ENCODE measurements at regions not wholly inside any gene's neighbourhood (a gene's known extent, or its start where the extent isn't known, plus 50 kb on each side); places are given as distances from the start of the nearest gene placed in this dataset.

GRCh38 chr7:35581605-35582210 lies 113.2 kb downstream of the HERPUD2 start:
- ATAC-seq (no peak), DNase-seq (no peak)
- intact Hi-C loops (cut with DNase I, micrococcal nuclease), result no loop called here

DNA sequence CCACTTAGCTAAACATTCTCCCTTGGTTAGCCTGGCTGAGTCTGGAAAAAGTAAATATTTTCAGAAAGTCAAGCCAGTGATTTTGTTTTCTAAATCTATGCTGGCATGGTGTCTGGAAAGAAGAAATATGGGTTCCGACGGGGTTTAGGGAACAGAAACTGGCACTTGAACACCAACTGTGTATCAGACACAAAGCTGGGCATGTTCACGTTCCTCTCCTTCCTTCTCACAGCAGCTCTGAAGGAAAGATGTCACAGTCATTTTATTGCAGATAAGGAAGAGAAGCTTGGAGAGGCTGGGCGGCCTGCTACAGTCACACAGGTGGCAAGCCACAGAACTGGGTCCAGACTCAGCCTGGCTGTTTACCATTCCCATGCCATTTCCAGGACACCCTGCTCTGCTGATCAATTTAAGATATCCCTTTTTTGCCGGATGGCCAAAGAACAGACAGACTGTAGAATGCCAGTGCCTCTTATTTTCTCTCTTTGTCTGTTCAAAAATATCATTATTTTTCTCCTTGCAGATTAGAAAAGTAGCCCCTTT lies 118.8 kb downstream of the HERPUD2 start:
- intact Hi-C loops (cut with DNase I, micrococcal nuclease), result no loop called here
- DNase-seq (no peak), ATAC-seq (no peak)

DNA sequence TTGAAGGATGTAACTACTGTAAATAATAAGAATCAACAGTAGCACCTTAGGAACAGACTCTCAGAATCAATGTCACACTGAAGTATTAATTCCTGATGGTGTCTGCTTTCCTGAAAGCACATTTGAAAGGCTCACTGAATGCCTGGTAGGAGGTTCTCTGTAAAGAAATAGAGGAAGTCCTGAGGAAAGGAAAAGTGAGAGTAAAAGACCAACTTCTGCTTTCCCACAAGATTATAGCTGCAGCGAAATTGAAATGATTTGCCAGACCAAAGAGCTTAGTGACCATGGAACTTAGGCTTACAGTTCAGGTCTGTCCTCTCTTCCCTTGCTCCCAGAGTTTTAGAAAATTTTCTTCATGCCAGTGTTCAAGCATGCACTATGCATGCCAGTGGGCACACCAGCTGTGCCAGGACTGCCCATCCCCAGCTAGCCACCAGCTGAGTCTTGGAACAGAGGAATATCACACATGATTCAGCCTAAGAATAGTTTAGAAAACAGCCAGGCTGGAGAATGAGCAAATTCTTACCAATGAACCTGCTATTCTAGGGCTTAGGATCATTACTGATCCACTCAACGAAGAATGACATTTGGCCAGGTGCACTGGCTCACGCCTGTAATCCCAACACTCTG lies 123.2 kb downstream of the HERPUD2 start:
- intact Hi-C loops (cut with DNase I, micrococcal nuclease), result no loop called here
- no peak for ATAC-seq
- no peak for DNase-seq

DNA sequence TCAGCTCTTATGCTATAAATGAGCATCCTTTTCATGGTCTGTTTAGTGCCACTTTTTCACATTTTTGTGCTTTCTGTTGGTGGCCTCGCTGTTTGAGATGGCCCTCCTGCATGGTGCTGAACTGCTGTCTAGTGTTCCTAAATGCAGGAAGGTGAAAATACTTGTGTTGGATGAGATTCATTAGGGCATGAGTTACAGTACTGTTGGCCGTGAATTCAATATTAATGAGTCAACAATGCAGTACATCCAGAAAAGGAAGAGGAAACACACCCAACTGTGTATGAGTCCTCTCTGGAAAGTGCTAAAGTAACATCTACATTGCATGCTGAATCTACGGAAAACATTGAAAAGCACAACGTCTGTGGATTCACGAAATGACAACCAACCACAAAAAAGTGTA lies 124.0 kb downstream of the HERPUD2 start:
- intact Hi-C loops (cut with DNase I, micrococcal nuclease), result no loop called here
- DNase-seq, result no peak
- no peak for ATAC-seq

GRCh38 chr7:35565927-35566326 lies 129.0 kb downstream of the HERPUD2 start:
- DNase-seq (no peak), ATAC-seq (no peak)
- intact Hi-C loops (cut with DNase I, micrococcal nuclease), result no loop called here

- ATAC-seq (no peak), DNase-seq (no peak)
- intact Hi-C loops (cut with DNase I, micrococcal nuclease), result no loop called here
Observed at GRCh38 chr7:35558841-35559240, 136.1 kb downstream of the HERPUD2 start.

GRCh38 chr7:35556515-35557471 lies 138.1 kb downstream of the HERPUD2 start:
- intact Hi-C loops (cut with DNase I, micrococcal nuclease), result no loop called here
- ATAC-seq (no peak), DNase-seq (no peak)

DNA sequence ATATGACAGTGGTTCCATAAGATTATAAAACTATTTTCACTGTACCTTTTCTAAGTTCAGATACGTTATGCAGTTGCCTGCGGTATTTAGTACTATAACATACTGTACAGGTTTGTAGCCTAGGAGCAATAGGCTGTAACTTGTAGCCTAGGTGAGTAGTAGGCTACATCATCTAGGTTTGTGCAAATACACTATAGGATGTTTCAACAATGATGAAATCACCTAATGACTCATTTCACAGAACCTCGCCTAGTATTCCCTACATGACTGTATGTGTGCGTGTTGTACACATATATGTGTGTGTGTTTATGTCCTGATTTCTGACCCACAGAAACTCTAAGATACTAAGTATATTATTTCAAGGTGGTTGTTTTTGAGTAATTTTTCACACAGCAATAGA lies 139.0 kb downstream of the HERPUD2 start:
- no peak for DNase-seq
- ATAC-seq, result peak; percentile 21
- intact Hi-C loops (cut with DNase I, micrococcal nuclease), result no loop called here

DNA sequence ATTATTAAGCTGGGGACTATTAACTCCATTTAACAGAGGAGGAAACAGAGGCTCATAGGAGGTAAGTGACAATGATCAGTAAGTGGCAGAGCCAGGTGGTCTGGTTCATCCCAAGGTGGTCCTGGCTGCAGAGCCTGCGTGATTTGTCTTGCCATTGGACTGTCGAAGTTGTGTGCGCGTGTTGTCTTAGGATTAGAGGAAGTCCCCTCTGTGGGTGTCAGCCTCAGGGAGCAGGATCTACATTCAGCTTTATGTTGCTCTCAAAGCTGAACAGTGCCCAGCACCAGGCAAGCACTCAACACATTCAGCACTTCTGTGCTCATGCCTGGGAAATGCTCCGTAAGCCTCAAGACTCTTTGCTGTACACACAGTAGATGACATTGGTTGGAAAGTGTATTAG lies 139.5 kb downstream of the HERPUD2 start:
- ATAC-seq, result no peak
- intact Hi-C loops (cut with DNase I, micrococcal nuclease), result no loop called here
- DNase-seq, result no peak

- ATAC-seq (no peak), DNase-seq (no peak)
- intact Hi-C loops (cut with DNase I, micrococcal nuclease), result no loop called here
Observed at GRCh38 chr7:35553519-35553918, 141.4 kb downstream of the HERPUD2 start.

- ATAC-seq (peak; percentile 36), DNase-seq (no peak)
- intact Hi-C loops (cut with DNase I, micrococcal nuclease), result no loop called here
Observed at GRCh38 chr7:35552691-35553090, 142.2 kb downstream of the HERPUD2 start.

DNA sequence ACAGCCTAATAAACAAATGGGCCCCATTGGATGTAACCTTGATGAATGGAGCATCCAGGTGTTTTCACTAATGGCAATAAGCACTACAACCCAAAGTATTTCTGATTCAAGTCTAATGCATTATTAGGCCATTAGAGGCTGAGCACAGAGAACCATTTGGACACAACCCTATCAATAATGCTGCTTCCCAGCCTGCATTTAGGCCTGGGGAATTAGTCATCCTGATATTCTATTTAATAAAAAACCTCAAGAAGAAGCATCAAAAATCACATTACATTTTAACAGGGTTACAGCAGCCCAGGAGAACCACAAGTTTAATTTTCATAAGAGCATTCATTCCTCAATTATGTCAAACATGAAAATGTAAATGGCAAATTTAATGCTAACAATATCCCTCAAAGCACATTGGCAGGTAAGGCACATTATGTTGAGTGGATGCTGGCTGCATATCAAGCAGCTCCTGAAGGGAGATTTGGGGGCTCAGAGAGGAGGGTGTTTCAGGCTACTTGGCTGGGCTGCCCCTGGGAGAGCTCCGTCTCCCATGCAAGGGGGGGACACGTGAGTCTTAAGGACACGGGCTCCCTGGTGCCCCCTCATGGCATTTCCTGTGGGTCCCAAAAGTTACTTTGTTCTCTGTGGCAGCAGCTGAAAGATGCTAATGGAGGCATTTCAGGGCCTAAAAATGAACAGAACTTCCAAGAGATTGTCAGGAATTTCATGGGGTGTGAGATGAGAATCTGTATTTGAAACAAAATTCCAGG lies 143.4 kb downstream of the HERPUD2 start:
- ATAC-seq (no peak), DNase-seq (no peak)
- intact Hi-C loops (cut with DNase I, micrococcal nuclease), result no loop called here

DNA sequence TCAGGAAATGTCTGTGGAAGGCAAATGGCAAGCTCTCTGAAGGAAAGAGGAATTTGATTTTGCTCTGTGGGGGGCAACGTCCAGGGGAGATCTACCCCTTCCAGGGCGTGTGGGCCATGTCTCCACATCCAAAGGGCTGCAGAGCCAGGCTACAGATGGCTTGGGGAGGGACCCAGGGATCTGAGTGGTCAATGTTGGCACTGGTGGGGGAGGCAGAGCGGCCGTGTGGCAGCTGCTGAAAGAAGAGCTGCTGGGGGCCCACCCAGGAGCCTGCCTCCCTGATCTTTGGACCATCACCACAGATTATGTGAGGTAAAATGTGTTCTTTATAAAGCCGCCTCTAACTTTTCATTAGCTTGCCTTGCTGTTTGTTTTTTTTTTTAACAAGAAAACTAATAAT lies 144.1 kb downstream of the HERPUD2 start:
- intact Hi-C loops (cut with DNase I, micrococcal nuclease), result no loop called here
- no peak for ATAC-seq
- DNase-seq, result no peak

DNA sequence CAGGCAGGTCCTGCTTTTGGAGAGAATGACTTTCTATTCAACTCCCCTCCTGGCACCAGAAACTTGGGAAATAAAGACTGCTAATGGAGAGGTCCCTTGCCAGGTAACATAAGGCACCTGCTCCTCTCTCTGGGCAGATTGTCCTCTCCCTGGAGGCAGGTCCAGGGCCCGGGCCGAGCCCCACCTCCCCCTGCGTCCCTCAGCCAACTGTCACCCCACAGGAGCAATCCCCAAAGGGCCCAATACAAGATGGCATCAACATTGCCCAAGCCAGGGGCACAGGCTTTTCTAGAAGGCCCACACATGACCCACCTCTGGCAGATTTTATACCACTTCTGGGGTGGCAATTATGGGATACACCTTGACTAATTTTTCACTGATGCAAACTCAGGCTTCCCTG lies 145.2 kb downstream of the HERPUD2 start:
- intact Hi-C loops (cut with DNase I, micrococcal nuclease), result no loop called here
- DNase-seq (no peak), ATAC-seq (no peak)

GRCh38 chr7:35548291-35548690 lies 146.6 kb downstream of the HERPUD2 start:
- DNase-seq (no peak), ATAC-seq (no peak)
- intact Hi-C loops (cut with DNase I, micrococcal nuclease), result no loop called here

- ATAC-seq (no peak), DNase-seq (no peak)
- intact Hi-C loops (cut with DNase I, micrococcal nuclease), result no loop called here
Observed at GRCh38 chr7:35546691-35547429, 148.1 kb downstream of the HERPUD2 start.

DNA sequence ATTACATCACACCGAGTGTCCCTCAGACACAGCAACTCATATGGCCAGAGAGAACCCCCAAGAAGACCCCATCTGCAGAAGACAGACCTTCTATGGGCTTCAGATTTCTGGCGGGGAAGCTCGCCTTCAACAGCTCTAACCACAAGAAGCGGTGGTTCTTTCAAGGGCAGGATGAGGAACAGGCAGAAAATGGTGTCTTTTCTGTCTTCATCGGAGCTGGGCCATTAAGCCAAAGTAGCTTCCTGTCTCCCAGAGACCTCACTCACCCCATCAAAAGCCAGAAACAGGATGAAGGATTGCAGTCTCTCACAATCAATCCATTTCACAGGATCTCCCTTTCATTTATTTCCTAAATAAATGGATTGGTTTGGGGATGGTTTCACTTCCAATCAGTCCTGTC lies 149.1 kb downstream of the HERPUD2 start:
- DNase-seq (no peak), ATAC-seq (no peak)
- intact Hi-C loops (cut with DNase I, micrococcal nuclease), result no loop called here

DNA sequence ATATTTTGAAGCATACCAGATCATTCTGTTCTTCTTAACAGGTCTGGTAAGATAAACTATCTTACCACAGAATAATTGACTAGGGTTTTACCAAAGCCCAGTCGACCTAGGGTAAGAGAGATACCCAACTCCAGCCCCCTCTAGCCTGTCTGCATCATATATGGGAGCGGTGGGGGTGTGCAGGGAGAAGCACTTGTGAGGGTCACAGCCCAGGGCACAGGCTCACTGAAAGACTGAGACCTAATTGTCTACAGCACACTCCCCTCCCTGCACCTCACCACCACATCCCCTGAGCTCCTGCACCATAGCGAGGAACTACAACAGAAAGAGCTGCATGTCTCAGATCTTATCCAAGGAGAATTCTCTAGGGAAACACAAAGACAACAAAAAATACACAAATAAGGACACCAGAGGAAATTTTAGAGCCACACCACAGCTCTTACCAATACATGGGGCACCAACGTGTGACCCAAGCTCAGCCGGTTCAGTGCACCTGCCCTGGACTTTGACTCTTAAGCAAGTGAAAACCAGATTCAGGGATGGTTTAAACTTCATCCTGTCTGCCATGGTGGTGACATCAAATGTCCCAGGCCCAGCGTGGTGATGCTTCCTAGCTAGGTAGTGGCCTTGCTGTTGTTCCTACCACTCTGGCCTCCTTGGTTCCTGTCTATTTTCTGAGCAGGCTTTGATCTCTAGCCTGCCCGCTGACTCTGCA lies 150.8 kb downstream of the HERPUD2 start:
- intact Hi-C loops (cut with DNase I, micrococcal nuclease), result no loop called here
- DNase-seq, result no peak
- ATAC-seq, result no peak

Data from left colon (tissue), 2 donors.